ENCODE measurements at regions not wholly inside any gene's neighbourhood (a gene's known extent, or its start where the extent isn't known, plus 50 kb on each side); places are given as distances from the start of the nearest gene placed in this dataset.

DNA sequence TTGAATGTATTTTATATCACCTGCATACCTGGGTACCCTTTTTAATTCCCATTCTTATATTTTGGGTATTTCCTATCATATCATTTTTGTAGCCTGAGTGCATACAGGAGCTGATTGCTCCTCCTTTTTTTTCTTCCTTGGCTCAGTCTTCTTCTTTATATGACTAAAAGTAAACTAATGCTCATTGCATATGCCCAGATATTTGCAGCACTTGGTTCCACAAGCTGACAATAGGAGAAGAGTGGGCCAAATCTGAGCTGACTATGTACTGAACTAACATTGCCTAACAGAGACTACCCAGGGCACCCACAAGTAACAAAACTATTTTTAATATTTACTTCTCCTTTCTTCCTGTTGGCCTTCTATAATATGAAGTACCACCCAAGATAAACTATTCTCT, 131.7 kb upstream of the SPOPL start:
- no peak for TF ChIP-seq POLR2A (IDR thresholded peaks at IDR 0.05)
- no peak for TF ChIP-seq CTCF (IDR thresholded peaks at IDR 0.05)

All from Peyer's patch (tissue), 4 donors.